ENCODE measurements at regions not wholly inside any gene's neighbourhood (a gene's known extent, or its start where the extent isn't known, plus 50 kb on each side); places are given as distances from the start of the nearest gene placed in this dataset.

GRCh38 chr3:82672966-82673365 lies 911.5 kb upstream of the GBE1 start:
- TF ChIP-seq, protein P1, sequence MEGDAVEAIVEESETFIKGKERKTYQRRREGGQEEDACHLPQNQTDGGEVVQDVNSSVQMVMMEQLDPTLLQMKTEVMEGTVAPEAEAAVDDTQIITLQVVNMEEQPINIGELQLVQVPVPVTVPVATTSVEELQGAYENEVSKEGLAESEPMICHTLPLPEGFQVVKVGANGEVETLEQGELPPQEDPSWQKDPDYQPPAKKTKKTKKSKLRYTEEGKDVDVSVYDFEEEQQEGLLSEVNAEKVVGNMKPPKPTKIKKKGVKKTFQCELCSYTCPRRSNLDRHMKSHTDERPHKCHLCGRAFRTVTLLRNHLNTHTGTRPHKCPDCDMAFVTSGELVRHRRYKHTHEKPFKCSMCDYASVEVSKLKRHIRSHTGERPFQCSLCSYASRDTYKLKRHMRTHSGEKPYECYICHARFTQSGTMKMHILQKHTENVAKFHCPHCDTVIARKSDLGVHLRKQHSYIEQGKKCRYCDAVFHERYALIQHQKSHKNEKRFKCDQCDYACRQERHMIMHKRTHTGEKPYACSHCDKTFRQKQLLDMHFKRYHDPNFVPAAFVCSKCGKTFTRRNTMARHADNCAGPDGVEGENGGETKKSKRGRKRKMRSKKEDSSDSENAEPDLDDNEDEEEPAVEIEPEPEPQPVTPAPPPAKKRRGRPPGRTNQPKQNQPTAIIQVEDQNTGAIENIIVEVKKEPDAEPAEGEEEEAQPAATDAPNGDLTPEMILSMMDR (IDR thresholded peaks at IDR 0.05): no peak
- TF ChIP-seq POLR2A (IDR thresholded peaks at IDR 0.05): no peak

Data from Peyer's patch (tissue), 4 donors.